PC-9 (cell line): ENCODE measurements at regions not wholly inside any gene's neighbourhood (a gene's known extent, or its start where the extent isn't known, plus 50 kb on each side); places are given as distances from the start of the nearest gene placed in this dataset.

Experiments used
- BruUV-seq: library from RNA; stranded (reverse); fragments of 400-500 nt; replicated peaks from 2 replicates; lab custom pipeline; 2021; lab: Mats Ljungman, UMichigan
- CTCF ChIA-PET: fragments of 300-600 bp; sonication (Branson Sonifier 250); formaldehyde crosslinking; loops from one replicate; lab custom pipeline; 2022; ENCODE audit warnings: antibody characterized with exemption; lab: Charles Lee
- POLR2A ChIA-PET: fragments of 300-600 bp; sonication (Branson Sonifier 250); formaldehyde crosslinking; loops from one replicate; lab custom pipeline; 2022; ENCODE audit warnings: antibody characterized with exemption; ENCODE audit not compliant: unreplicated experiment; lab: Charles Lee
- DNase-seq, 2 experiments: peaks; one replicate each; pipeline versions ENCODE4 v3.0.0 to v3.0.0-alpha.2; 2015 to 2022; ENCODE audit warnings: mixed read lengths in 1 of 2
- H2AFZ ChIP-seq: fragments of 200-600 bp; sonication (generic); 2 replicates; pipeline ENCODE4 v1.8.1; 2017; ENCODE audit warnings: antibody characterized with exemption
- H3F3A ChIP-seq: fragments of 200-600 bp; sonication (generic); 2 replicates; pipeline ENCODE4 v1.8.1; 2017; ENCODE audit warnings: antibody characterized with exemption, mild to moderate bottlenecking, low read depth; ENCODE audit not compliant: insufficient read depth
- H3K27ac ChIP-seq: fragments of 200-600 bp; sonication (generic); 2 replicates; pipeline ENCODE4 v1.6.1; 2016; ENCODE audit warnings: mixed run types
- H3K27me3 ChIP-seq: fragments of 200-600 bp; sonication (generic); 2 replicates; pipeline ENCODE4 v1.6.1; 2016; ENCODE audit warnings: low read depth, mixed run types; ENCODE audit not compliant: insufficient read depth
- H3K36me3 ChIP-seq: fragments of 200-600 bp; sonication (generic); 2 replicates; pipeline ENCODE4 v1.6.1; 2016; ENCODE audit warnings: low read depth, mixed run types
- H3K4me1 ChIP-seq: fragments of 200-600 bp; sonication (generic); replicated peaks from 2 replicates; pipeline ENCODE4 v1.6.1; 2016; ENCODE audit warnings: mixed run types; ENCODE audit not compliant: insufficient read depth
- H3K4me2 ChIP-seq: fragments of 200-600 bp; sonication (generic); 2 replicates; pipeline ENCODE4 v1.6.1; 2017; ENCODE audit warnings: mixed run types
- H3K4me3 ChIP-seq: fragments of 200-600 bp; sonication (generic); 2 replicates; pipeline ENCODE4 v1.6.1; 2016; ENCODE audit warnings: mixed run types
- H3K79me2 ChIP-seq: fragments of 200-600 bp; sonication (generic); 2 replicates; pipeline ENCODE4 v1.6.1; 2017; ENCODE audit warnings: low read depth, mixed run types
- H3K9me2 ChIP-seq: fragments of 200-600 bp; sonication (generic); 2 replicates; pipeline ENCODE4 v1.8.1; 2017; ENCODE audit warnings: mild to moderate bottlenecking; ENCODE audit not compliant: insufficient read depth
- H3K9me3 ChIP-seq: fragments of 200-600 bp; sonication (generic); 2 replicates; pipeline ENCODE4 v1.8.1; 2016; ENCODE audit warnings: low read depth; ENCODE audit not compliant: insufficient read depth
- H4K20me1 ChIP-seq: fragments of 200-600 bp; sonication (generic); 2 replicates; pipeline ENCODE4 v1.8.1; 2017; ENCODE audit not compliant: insufficient read depth
- EZH2 ChIP-seq: fragments of 200-600 bp; sonication (generic); IDR thresholded peaks from 2 replicates; pipeline ENCODE4 v1.8.0; 2017; ENCODE audit warnings: antibody characterized with exemption, low read depth
- intact Hi-C: fragments of 100-400 bp; cut with micrococcal nuclease; formaldehyde crosslinking; loops from one replicate; pipeline ENCODE4 v1.10.0; 2022; ENCODE audit not compliant: unreplicated experiment
- TF ChIP-seq, protein P1 (sequence below): fragments of 200-600 bp; sonication (generic); conservative IDR thresholded peaks from 2 replicates; pipeline ENCODE4 v1.6.1; 2017; ENCODE audit warnings: mixed run types, antibody characterized with exemption, mild to moderate bottlenecking, moderate library complexity

DNA sequence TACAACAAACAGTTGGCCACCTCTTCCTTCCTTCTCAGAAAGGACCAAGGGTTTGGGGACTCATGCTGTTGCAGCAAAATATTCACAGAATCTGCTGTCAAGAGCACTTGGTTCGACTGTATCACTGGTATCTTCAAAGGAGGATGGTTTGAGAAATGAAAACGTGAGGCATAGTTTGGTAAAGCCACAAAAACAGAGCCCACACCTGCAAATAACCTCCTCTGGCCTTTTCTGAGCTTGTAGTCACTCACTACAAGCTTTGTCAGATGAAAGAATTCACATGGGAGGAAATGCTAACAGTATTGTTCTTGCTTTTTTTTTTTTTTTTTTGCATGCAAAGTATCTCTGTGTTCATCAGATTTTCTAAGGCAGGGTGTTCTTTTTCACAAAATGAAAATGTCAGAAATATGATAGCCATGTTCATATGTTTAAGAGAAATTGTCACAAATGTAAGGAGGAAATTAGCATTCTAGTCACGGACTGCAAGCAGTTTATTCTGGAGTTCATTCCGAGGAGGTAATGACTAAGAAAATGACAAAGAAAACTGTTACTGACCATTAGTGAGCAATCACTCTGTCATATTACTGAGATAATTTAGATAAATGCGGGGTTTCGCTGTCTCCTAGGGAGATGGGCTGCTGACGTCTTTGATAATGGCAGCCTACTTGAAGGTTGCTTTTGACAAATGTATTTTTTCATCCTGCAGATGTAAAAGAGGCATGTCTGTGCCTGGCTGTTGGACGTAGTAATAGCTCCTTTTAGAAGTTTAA, 117.8 kb upstream of the MYO3A start:
- BruUV-seq: no TSS peak
- Histone ChIP-seq H2AFZ (no peak overlapping the region), H3K36me3 (no peaks in the 10 kb centered on the region), H4K20me1 (no peaks in the 10 kb centered on the region), H3K4me3 (no peak overlapping the region), H3K4me2 (no peak overlapping the region), H3K79me2 (no peaks in the 10 kb centered on the region), H3F3A (no peaks in the 10 kb centered on the region), H3K9me2 (no peaks in the 10 kb centered on the region), H3K9me3 (no peaks in the 10 kb centered on the region), H3K27ac (no peak overlapping the region), H3K27me3 (peaks cover 9% of the 10 kb centered on the region; the same call in 1 of the 2 replicates), H3K4me1 (no peaks in the 10 kb centered on the region)
- ChIA-PET POLR2A (no interaction called here), CTCF (no interaction called here)
- no peak for DNase-seq
- no peak for TF ChIP-seq EZH2
- TF ChIP-seq, protein P1, sequence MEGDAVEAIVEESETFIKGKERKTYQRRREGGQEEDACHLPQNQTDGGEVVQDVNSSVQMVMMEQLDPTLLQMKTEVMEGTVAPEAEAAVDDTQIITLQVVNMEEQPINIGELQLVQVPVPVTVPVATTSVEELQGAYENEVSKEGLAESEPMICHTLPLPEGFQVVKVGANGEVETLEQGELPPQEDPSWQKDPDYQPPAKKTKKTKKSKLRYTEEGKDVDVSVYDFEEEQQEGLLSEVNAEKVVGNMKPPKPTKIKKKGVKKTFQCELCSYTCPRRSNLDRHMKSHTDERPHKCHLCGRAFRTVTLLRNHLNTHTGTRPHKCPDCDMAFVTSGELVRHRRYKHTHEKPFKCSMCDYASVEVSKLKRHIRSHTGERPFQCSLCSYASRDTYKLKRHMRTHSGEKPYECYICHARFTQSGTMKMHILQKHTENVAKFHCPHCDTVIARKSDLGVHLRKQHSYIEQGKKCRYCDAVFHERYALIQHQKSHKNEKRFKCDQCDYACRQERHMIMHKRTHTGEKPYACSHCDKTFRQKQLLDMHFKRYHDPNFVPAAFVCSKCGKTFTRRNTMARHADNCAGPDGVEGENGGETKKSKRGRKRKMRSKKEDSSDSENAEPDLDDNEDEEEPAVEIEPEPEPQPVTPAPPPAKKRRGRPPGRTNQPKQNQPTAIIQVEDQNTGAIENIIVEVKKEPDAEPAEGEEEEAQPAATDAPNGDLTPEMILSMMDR: no peak
- intact Hi-C loops: no loop called here

DNA sequence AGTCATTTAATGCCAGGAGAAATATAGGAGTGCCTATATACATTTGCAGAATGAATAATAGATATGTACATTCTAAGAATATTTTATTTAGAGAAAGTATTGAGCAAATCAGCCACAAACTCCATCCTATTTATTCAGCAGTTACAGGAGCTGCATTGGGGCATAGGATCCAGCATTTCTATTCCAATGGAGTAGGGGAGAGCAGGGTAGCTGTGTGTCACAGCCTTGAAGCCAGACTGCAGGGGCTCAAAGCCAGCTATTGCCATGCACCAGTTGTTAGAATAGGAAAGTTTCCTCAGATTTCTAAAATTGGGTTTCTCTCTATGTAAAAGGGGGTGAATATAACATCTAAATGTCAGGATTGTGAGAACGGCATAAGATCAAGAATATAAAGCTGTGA, 116.8 kb upstream of the MYO3A start:
- DNase-seq: no peak
- Histone ChIP-seq H3K4me1 (no peaks in the 10 kb centered on the region), H3K4me2 (no peak overlapping the region), H4K20me1 (no peaks in the 10 kb centered on the region), H3K36me3 (no peaks in the 10 kb centered on the region), H3K27ac (no peak overlapping the region), H3K4me3 (no peak overlapping the region), H3K9me2 (no peaks in the 10 kb centered on the region), H3K79me2 (no peaks in the 10 kb centered on the region), H3K9me3 (no peaks in the 10 kb centered on the region), H2AFZ (no peak overlapping the region), H3K27me3 (peaks cover 9% of the 10 kb centered on the region; the same call in 1 of the 2 replicates), H3F3A (no peaks in the 10 kb centered on the region)
- no peak for TF ChIP-seq EZH2
- TF ChIP-seq, protein P1: no peak
- intact Hi-C loops: no loop called here
- BruUV-seq: no TSS peak
- POLR2A ChIA-PET: no interaction called here
- CTCF ChIA-PET: no interaction called here

DNA sequence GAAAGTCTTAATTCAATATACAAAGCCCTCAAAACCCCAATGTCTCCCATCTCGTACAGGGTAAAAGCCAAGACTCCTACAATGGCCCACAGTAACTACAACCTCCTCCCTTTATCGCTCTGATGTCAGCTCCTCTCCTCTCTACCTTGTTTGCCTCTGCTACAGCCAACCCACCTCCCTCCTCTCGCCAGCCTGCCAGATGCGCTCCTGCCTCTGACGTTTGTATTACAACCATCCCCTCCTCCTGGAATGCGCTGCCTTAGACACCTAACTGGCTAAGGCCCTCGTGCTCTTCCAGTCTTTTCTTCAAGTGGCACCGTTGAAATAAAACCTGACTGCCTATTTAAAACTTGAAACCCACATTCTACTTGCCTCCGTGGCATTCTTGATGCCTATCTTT, 115.3 kb upstream of the MYO3A start:
- ChIA-PET CTCF (no interaction called here), POLR2A (no interaction called here)
- Histone ChIP-seq H3K36me3 (no peaks in the 10 kb centered on the region), H4K20me1 (no peaks in the 10 kb centered on the region), H3K4me1 (no peaks in the 10 kb centered on the region), H2AFZ (no peak overlapping the region), H3K9me2 (no peaks in the 10 kb centered on the region), H3K27ac (no peak overlapping the region), H3K27me3 (peaks cover 12% of the 10 kb centered on the region; the same call in 1 of the 2 replicates), H3K9me3 (no peaks in the 10 kb centered on the region), H3F3A (no peaks in the 10 kb centered on the region), H3K4me3 (no peak overlapping the region), H3K4me2 (no peak overlapping the region), H3K79me2 (no peaks in the 10 kb centered on the region)
- DNase-seq: no peak
- BruUV-seq: no TSS peak
- TF ChIP-seq, protein P1: no peak
- no peak for TF ChIP-seq EZH2
- intact Hi-C loops: no loop called here
